Endothelial cell (in vitro differentiated cells): ENCODE measurements at regions not wholly inside any gene's neighbourhood (a gene's known extent, or its start where the extent isn't known, plus 50 kb on each side); places are given as distances from the start of the nearest gene placed in this dataset.

Experiments
- DNase-seq: peaks from one replicate; pipeline ENCODE4 v3.0.0; 2021; ENCODE audit warnings: low spot score
- H3K27ac Mint-ChIP-seq: one replicate; pipeline ENCODE4 v1.8.0; 2021; ENCODE audit warnings: mixed read lengths, inconsistent platforms; ENCODE audit not compliant: unreplicated experiment
- H3K27me3 Mint-ChIP-seq: one replicate; pipeline ENCODE4 v1.8.0; 2021; ENCODE audit warnings: mild to moderate bottlenecking, moderate library complexity, mixed read lengths, inconsistent platforms; ENCODE audit not compliant: unreplicated experiment
- H3K36me3 Mint-ChIP-seq: one replicate; pipeline ENCODE4 v1.8.0; 2021; ENCODE audit warnings: mild to moderate bottlenecking, low read depth, mixed read lengths, inconsistent platforms; ENCODE audit not compliant: unreplicated experiment
- H3K4me1 Mint-ChIP-seq: one replicate; pipeline ENCODE4 v1.8.0; 2021; ENCODE audit warnings: mild to moderate bottlenecking, mixed read lengths, inconsistent platforms; ENCODE audit not compliant: unreplicated experiment
- H3K4me3 Mint-ChIP-seq: one replicate; pipeline ENCODE4 v1.8.0; 2021; ENCODE audit warnings: mild to moderate bottlenecking, mixed read lengths, inconsistent platforms; ENCODE audit not compliant: unreplicated experiment
- H3K9me3 Mint-ChIP-seq: one replicate; pipeline ENCODE4 v1.8.0; 2021; ENCODE audit warnings: mixed read lengths, inconsistent platforms; ENCODE audit not compliant: unreplicated experiment
- CTCF ChIP-seq: fragments of 200-600 bp; sonication (generic); IDR thresholded peaks from one replicate; pipeline ENCODE4 v1.5.0; 2021; ENCODE audit warnings: antibody characterized with exemption; ENCODE audit not compliant: unreplicated experiment

- H3K9me3 Mint-ChIP-seq = no peaks in the 10 kb centered on the region
- DNase-seq = no peak
- H3K36me3 Mint-ChIP-seq = no peaks in the 10 kb centered on the region
- TF ChIP-seq CTCF = no peak
- peaks cover 9% of the 10 kb centered on the region for H3K4me1 Mint-ChIP-seq
- H3K4me3 Mint-ChIP-seq = no peak overlapping the region
- no peak overlapping the region for H3K27ac Mint-ChIP-seq
- no peaks in the 10 kb centered on the region for H3K27me3 Mint-ChIP-seq
Measured at GRCh38 chr5:57063773-57064172, 110.1 kb upstream of the GPBP1 start.

GRCh38 chr5:57066924-57067596 is 106.8 kb upstream of the GPBP1 start:
- Mint-ChIP-seq H3K36me3 (peaks cover 10% of the 10 kb centered on the region), H3K27me3 (no peaks in the 10 kb centered on the region), H3K27ac (peak overlapping the region; percentile 85), H3K9me3 (no peaks in the 10 kb centered on the region), H3K4me3 (no peak overlapping the region), H3K4me1 (peaks cover 9% of the 10 kb centered on the region)
- TF ChIP-seq CTCF = no peak
- no peak for DNase-seq

- Mint-ChIP-seq H3K9me3 (no peaks in the 10 kb centered on the region), H3K4me3 (no peak overlapping the region), H3K27me3 (peaks cover 1% of the 10 kb centered on the region), H3K36me3 (peaks cover 10% of the 10 kb centered on the region), H3K4me1 (peaks cover 9% of the 10 kb centered on the region), H3K27ac (peak overlapping the region; percentile 84)
- no peak for TF ChIP-seq CTCF
- peak; percentile 5 for DNase-seq
Measured at GRCh38 chr5:57067597-57067924, 106.3 kb upstream of the GPBP1 start.

- Mint-ChIP-seq H3K27ac (no peak overlapping the region), H3K9me3 (no peaks in the 10 kb centered on the region), H3K36me3 (peaks cover 10% of the 10 kb centered on the region), H3K27me3 (peaks cover 2% of the 10 kb centered on the region), H3K4me3 (no peak overlapping the region), H3K4me1 (peaks cover 9% of the 10 kb centered on the region)
- no peak for DNase-seq
- no peak for TF ChIP-seq CTCF
Measured at GRCh38 chr5:57069115-57069835, 104.6 kb upstream of the GPBP1 start.

GRCh38 chr5:57072218-57072892 is 101.5 kb upstream of the GPBP1 start:
- H3K36me3 Mint-ChIP-seq = peaks cover 10% of the 10 kb centered on the region
- no peak overlapping the region for H3K4me3 Mint-ChIP-seq
- peaks cover 3% of the 10 kb centered on the region for H3K4me1 Mint-ChIP-seq
- no peak for DNase-seq
- H3K9me3 Mint-ChIP-seq = no peaks in the 10 kb centered on the region
- TF ChIP-seq CTCF = no peak
- H3K27ac Mint-ChIP-seq = no peak overlapping the region
- H3K27me3 Mint-ChIP-seq = peaks cover 2% of the 10 kb centered on the region
